SH-SY5Y (cell line): ENCODE measurements at regions not wholly inside any gene's neighbourhood (a gene's known extent, or its start where the extent isn't known, plus 50 kb on each side); places are given as distances from the start of the nearest gene placed in this dataset.

Source experiments
- GATA2 ChIP-seq: IDR thresholded peaks from 2 replicates; pipeline ENCODE4 v1.6.1; 2011; ENCODE audit warnings: mild to moderate bottlenecking, low read depth, low read length
- GATA3 ChIP-seq: IDR thresholded peaks from 2 replicates; pipeline ENCODE4 v1.6.1; 2011; ENCODE audit warnings: low read depth, mild to moderate bottlenecking, low read length, moderate library complexity

- TF ChIP-seq GATA2 (no peak), GATA3 (no peak)
Observed at GRCh38 chr6:3597500-3598064, 140.7 kb upstream of the SLC22A23 start.
